PC-9 (cell line): ENCODE measurements at regions not wholly inside any gene's neighbourhood (a gene's known extent, or its start where the extent isn't known, plus 50 kb on each side); places are given as distances from the start of the nearest gene placed in this dataset.

ENCODE experiments used
- BruUV-seq: library from RNA; stranded (reverse); fragments of 400-500 nt; replicated peaks from 2 replicates; lab custom pipeline; 2021; lab: Mats Ljungman, UMichigan
- CTCF ChIA-PET: fragments of 300-600 bp; sonication (Branson Sonifier 250); formaldehyde crosslinking; loops from one replicate; lab custom pipeline; 2022; ENCODE audit warnings: antibody characterized with exemption; lab: Charles Lee
- POLR2A ChIA-PET: fragments of 300-600 bp; sonication (Branson Sonifier 250); formaldehyde crosslinking; loops from one replicate; lab custom pipeline; 2022; ENCODE audit warnings: antibody characterized with exemption; ENCODE audit not compliant: unreplicated experiment; lab: Charles Lee
- DNase-seq, 2 experiments: peaks; one replicate each; pipeline versions ENCODE4 v3.0.0 to v3.0.0-alpha.2; 2015 to 2022; ENCODE audit warnings: mixed read lengths in 1 of 2
- H2AFZ ChIP-seq: fragments of 200-600 bp; sonication (generic); 2 replicates; pipeline ENCODE4 v1.8.1; 2017; ENCODE audit warnings: antibody characterized with exemption
- H3F3A ChIP-seq: fragments of 200-600 bp; sonication (generic); 2 replicates; pipeline ENCODE4 v1.8.1; 2017; ENCODE audit warnings: antibody characterized with exemption, mild to moderate bottlenecking, low read depth; ENCODE audit not compliant: insufficient read depth
- H3K27ac ChIP-seq: fragments of 200-600 bp; sonication (generic); 2 replicates; pipeline ENCODE4 v1.6.1; 2016; ENCODE audit warnings: mixed run types
- H3K27me3 ChIP-seq: fragments of 200-600 bp; sonication (generic); 2 replicates; pipeline ENCODE4 v1.6.1; 2016; ENCODE audit warnings: low read depth, mixed run types; ENCODE audit not compliant: insufficient read depth
- H3K36me3 ChIP-seq: fragments of 200-600 bp; sonication (generic); 2 replicates; pipeline ENCODE4 v1.6.1; 2016; ENCODE audit warnings: low read depth, mixed run types
- H3K4me1 ChIP-seq: fragments of 200-600 bp; sonication (generic); replicated peaks from 2 replicates; pipeline ENCODE4 v1.6.1; 2016; ENCODE audit warnings: mixed run types; ENCODE audit not compliant: insufficient read depth
- H3K4me2 ChIP-seq: fragments of 200-600 bp; sonication (generic); 2 replicates; pipeline ENCODE4 v1.6.1; 2017; ENCODE audit warnings: mixed run types
- H3K4me3 ChIP-seq: fragments of 200-600 bp; sonication (generic); 2 replicates; pipeline ENCODE4 v1.6.1; 2016; ENCODE audit warnings: mixed run types
- H3K79me2 ChIP-seq: fragments of 200-600 bp; sonication (generic); 2 replicates; pipeline ENCODE4 v1.6.1; 2017; ENCODE audit warnings: low read depth, mixed run types
- H3K9me2 ChIP-seq: fragments of 200-600 bp; sonication (generic); 2 replicates; pipeline ENCODE4 v1.8.1; 2017; ENCODE audit warnings: mild to moderate bottlenecking; ENCODE audit not compliant: insufficient read depth
- H3K9me3 ChIP-seq: fragments of 200-600 bp; sonication (generic); 2 replicates; pipeline ENCODE4 v1.8.1; 2016; ENCODE audit warnings: low read depth; ENCODE audit not compliant: insufficient read depth
- H4K20me1 ChIP-seq: fragments of 200-600 bp; sonication (generic); 2 replicates; pipeline ENCODE4 v1.8.1; 2017; ENCODE audit not compliant: insufficient read depth
- CTCF ChIP-seq: fragments of 200-600 bp; sonication (generic); conservative IDR thresholded peaks from 2 replicates; pipeline ENCODE4 v1.6.1; 2017; ENCODE audit warnings: mixed run types, antibody characterized with exemption, mild to moderate bottlenecking, moderate library complexity
- EZH2 ChIP-seq: fragments of 200-600 bp; sonication (generic); IDR thresholded peaks from 2 replicates; pipeline ENCODE4 v1.8.0; 2017; ENCODE audit warnings: antibody characterized with exemption, low read depth
- intact Hi-C: fragments of 100-400 bp; cut with micrococcal nuclease; formaldehyde crosslinking; loops from one replicate; pipeline ENCODE4 v1.10.0; 2022; ENCODE audit not compliant: unreplicated experiment

GRCh38 chr15:61308437-61308836, 79.3 kb upstream of the RORA start:
- Histone ChIP-seq H3K27ac (no peak overlapping the region), H2AFZ (no peak overlapping the region), H3K4me2 (no peak overlapping the region), H3K9me3 (no peaks in the 10 kb centered on the region), H3K27me3 (peaks cover 36% of the 10 kb centered on the region; the same call in 1 of the 2 replicates), H3K79me2 (no peaks in the 10 kb centered on the region), H4K20me1 (no peaks in the 10 kb centered on the region), H3F3A (no peaks in the 10 kb centered on the region), H3K9me2 (no peaks in the 10 kb centered on the region), H3K4me3 (no peak overlapping the region), H3K4me1 (no peaks in the 10 kb centered on the region), H3K36me3 (no peaks in the 10 kb centered on the region)
- POLR2A ChIA-PET, result no interaction called here
- DNase-seq, result no peak
- intact Hi-C loops, result no loop called here
- CTCF ChIA-PET, result no interaction called here
- no TSS peak for BruUV-seq
- TF ChIP-seq CTCF (no peak), EZH2 (no peak)

GRCh38 chr15:61307474-61307873, 78.4 kb upstream of the RORA start:
- no peak overlapping the region for H3K4me3 ChIP-seq
- no peaks in the 10 kb centered on the region for H3K79me2 ChIP-seq
- H3K4me2 ChIP-seq, result no peak overlapping the region
- H3K9me3 ChIP-seq, result no peaks in the 10 kb centered on the region
- POLR2A ChIA-PET, result no interaction called here
- no peak for TF ChIP-seq CTCF
- no peak for TF ChIP-seq EZH2
- H3K27me3 ChIP-seq, result peaks cover 41% of the 10 kb centered on the region
- no TSS peak for BruUV-seq
- intact Hi-C loops, result no loop called here
- CTCF ChIA-PET, result no interaction called here
- no peaks in the 10 kb centered on the region for H3K4me1 ChIP-seq
- H4K20me1 ChIP-seq, result no peaks in the 10 kb centered on the region
- no peak for DNase-seq
- H3K36me3 ChIP-seq, result no peaks in the 10 kb centered on the region
- no peaks in the 10 kb centered on the region for H3K9me2 ChIP-seq
- no peak overlapping the region for H2AFZ ChIP-seq
- no peaks in the 10 kb centered on the region for H3F3A ChIP-seq
- H3K27ac ChIP-seq, result no peak overlapping the region

GRCh38 chr15:61301701-61302100, 72.6 kb upstream of the RORA start:
- Histone ChIP-seq H4K20me1 (no peaks in the 10 kb centered on the region), H3K9me2 (no peaks in the 10 kb centered on the region), H3K36me3 (no peaks in the 10 kb centered on the region), H3K4me2 (no peak overlapping the region), H3K27me3 (peaks cover 63% of the 10 kb centered on the region), H3K27ac (no peak overlapping the region), H3K4me3 (no peak overlapping the region), H2AFZ (no peak overlapping the region), H3K79me2 (no peaks in the 10 kb centered on the region), H3K9me3 (no peaks in the 10 kb centered on the region), H3K4me1 (no peaks in the 10 kb centered on the region), H3F3A (no peaks in the 10 kb centered on the region)
- BruUV-seq, result no TSS peak
- CTCF ChIA-PET, result no interaction called here
- DNase-seq, result no peak
- POLR2A ChIA-PET, result no interaction called here
- TF ChIP-seq CTCF (no peak), EZH2 (no peak)
- intact Hi-C loops, result no loop called here
